Body of pancreas (tissue), 4 donors: ENCODE measurements at regions not wholly inside any gene's neighbourhood (a gene's known extent, or its start where the extent isn't known, plus 50 kb on each side); places are given as distances from the start of the nearest gene placed in this dataset.

ENCODE experiments used
- CTCF ChIP-seq, 7 experiments: fragments of 450-650 bp in 4 of 7; fragments of 200-600 bp in 3 of 7; sonication (generic) in 3 of 7; IDR thresholded peaks; one replicate each; pipeline ENCODE4 v1.5.1; 2016 to 2019; ENCODE audit warnings: antibody characterized with exemption in 7 of 7
- POLR2A ChIP-seq, 3 donors: fragments of 450-650 bp; IDR thresholded peaks; one replicate each; pipeline ENCODE4 v1.6.1; 2016; ENCODE audit warnings: antibody characterized with exemption in 3 of 3, mild to moderate bottlenecking in 2 of 3

GRCh38 chr2:75290600-75291150, 91.4 kb upstream of the TACR1 start:
- TF ChIP-seq POLR2A (IDR thresholded peaks at IDR 0.05) = no peak
- TF ChIP-seq CTCF (IDR thresholded peaks at IDR 0.05) = no peak
